ENCODE measurements at regions not wholly inside any gene's neighbourhood (a gene's known extent, or its start where the extent isn't known, plus 50 kb on each side); places are given as distances from the start of the nearest gene placed in this dataset.
A peak's percentile ranks its signal among the peaks of the same experiment; 100 is the strongest.

- H3K4me1 Mint-ChIP-seq = no peaks in the 10 kb centered on the region
- no peak overlapping the region for H3K27ac Mint-ChIP-seq
- no peaks in the 10 kb centered on the region for H3K9me3 Mint-ChIP-seq
- H3K36me3 Mint-ChIP-seq = no peaks in the 10 kb centered on the region
- DNase-seq = no peak
- peaks cover 10% of the 10 kb centered on the region for H3K27me3 Mint-ChIP-seq
- no peak overlapping the region for H3K4me3 Mint-ChIP-seq
- CTCF ChIA-PET = no interaction called here
Observed at GRCh38 chr2:122018736-122019135, 263.3 kb downstream of the TSN start.

GRCh38 chr2:122019724-122020123 lies 264.3 kb downstream of the TSN start:
- H3K27ac Mint-ChIP-seq = no peak overlapping the region
- peaks cover 10% of the 10 kb centered on the region for H3K27me3 Mint-ChIP-seq
- H3K9me3 Mint-ChIP-seq = no peaks in the 10 kb centered on the region
- H3K36me3 Mint-ChIP-seq = no peaks in the 10 kb centered on the region
- H3K4me1 Mint-ChIP-seq = no peaks in the 10 kb centered on the region
- DNase-seq = no peak
- no peak overlapping the region for H3K4me3 Mint-ChIP-seq
- CTCF ChIA-PET = no interaction called here

DNA sequence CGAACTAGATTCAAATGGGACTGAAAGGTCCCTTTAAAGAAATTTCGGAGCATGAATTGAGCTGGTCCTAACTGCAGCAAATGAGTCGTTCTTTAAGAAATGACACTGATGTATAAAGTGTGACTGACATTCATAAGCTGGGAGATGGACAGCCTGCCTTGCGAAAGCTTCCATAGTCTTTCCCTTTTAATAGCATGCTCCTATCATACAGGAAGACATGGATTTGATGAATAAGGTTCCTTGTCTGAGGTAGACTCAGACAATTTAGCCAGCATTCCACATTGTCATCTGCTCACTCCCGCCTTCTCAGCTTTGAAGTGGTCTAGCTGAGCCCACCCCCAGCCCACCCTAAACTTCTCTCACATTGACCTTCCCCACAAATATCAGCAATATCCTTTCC lies 264.9 kb downstream of the TSN start:
- DNase-seq = no peak
- no peaks in the 10 kb centered on the region for H3K9me3 Mint-ChIP-seq
- H3K27ac Mint-ChIP-seq = no peak overlapping the region
- no peaks in the 10 kb centered on the region for H3K4me1 Mint-ChIP-seq
- no peaks in the 10 kb centered on the region for H3K36me3 Mint-ChIP-seq
- CTCF ChIA-PET = no interaction called here
- peaks cover 10% of the 10 kb centered on the region for H3K27me3 Mint-ChIP-seq
- no peak overlapping the region for H3K4me3 Mint-ChIP-seq

GRCh38 chr2:122021941-122022340 lies 266.5 kb downstream of the TSN start:
- H3K36me3 Mint-ChIP-seq = no peaks in the 10 kb centered on the region
- H3K9me3 Mint-ChIP-seq = no peaks in the 10 kb centered on the region
- H3K27ac Mint-ChIP-seq = no peak overlapping the region
- no peak for DNase-seq
- no peaks in the 10 kb centered on the region for H3K4me1 Mint-ChIP-seq
- CTCF ChIA-PET = no interaction called here
- peaks cover 10% of the 10 kb centered on the region for H3K27me3 Mint-ChIP-seq
- no peak overlapping the region for H3K4me3 Mint-ChIP-seq

DNA sequence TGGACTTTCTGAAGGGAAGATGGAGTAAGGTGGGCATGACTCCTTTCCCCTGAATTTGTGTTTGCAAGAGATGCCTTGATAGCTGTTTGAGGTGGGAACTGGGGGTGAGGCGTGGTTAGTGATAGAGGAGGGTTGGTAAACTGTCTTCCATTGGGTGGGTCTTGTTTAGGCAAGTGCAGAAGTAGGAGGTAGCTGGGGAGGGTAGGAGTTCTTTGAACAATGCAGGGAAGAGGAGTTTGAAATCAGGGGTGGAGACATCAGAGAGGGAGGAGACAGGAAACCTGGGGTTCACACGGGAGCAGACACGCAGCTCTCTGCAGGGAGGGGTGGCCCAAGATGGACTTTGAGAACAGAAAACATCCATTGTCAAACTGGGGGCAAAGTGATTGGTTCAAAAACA lies 267.1 kb downstream of the TSN start:
- CTCF ChIA-PET = no interaction called here
- H3K27me3 Mint-ChIP-seq = peaks cover 10% of the 10 kb centered on the region
- no peak overlapping the region for H3K4me3 Mint-ChIP-seq
- no peaks in the 10 kb centered on the region for H3K9me3 Mint-ChIP-seq
- H3K27ac Mint-ChIP-seq = no peak overlapping the region
- no peaks in the 10 kb centered on the region for H3K4me1 Mint-ChIP-seq
- no peak for DNase-seq
- H3K36me3 Mint-ChIP-seq = no peaks in the 10 kb centered on the region

DNA sequence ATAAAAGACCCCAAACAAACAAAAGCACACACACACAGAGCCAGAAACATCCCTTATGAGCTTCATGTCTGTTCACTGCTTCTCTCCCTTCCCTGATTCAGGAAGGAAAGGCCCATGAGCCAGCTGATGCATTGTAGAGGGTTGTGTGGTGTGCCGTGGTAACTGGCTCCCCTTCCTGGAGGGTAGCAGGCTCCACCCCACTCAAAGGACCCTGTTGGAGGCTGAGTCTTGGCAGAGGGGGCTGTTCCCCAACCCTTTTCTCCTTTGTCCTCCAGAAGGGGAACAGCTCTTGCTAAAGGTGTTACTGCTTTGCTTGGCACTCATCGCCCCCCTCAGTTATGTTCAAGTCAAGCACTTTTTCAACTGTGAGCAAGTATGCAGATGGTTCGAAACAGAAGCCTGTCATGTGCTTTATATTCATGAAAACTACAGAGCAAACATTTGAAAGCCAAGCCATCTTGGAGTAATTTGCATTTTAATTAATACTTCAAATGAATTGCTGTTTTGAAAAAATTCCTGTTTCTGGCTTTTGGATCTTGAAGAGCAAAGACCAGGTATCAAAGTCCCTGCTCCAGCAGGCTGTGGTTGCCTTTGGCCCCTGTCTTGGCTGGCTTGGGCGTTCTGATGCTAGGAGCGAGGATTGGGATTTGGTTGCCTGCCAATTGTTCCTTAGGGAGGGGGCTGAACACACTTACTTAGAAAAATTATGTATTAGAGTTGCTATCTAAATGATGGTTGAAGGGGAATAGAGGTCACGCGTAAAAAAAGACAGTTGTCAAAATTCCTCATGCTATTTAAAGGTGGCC lies 267.8 kb downstream of the TSN start:
- Mint-ChIP-seq H3K4me3 (no peak overlapping the region), H3K9me3 (no peaks in the 10 kb centered on the region), H3K36me3 (no peaks in the 10 kb centered on the region), H3K4me1 (no peaks in the 10 kb centered on the region), H3K27ac (no peak overlapping the region), H3K27me3 (peaks cover 10% of the 10 kb centered on the region)
- CTCF ChIA-PET = no interaction called here
- no peak for DNase-seq

DNA sequence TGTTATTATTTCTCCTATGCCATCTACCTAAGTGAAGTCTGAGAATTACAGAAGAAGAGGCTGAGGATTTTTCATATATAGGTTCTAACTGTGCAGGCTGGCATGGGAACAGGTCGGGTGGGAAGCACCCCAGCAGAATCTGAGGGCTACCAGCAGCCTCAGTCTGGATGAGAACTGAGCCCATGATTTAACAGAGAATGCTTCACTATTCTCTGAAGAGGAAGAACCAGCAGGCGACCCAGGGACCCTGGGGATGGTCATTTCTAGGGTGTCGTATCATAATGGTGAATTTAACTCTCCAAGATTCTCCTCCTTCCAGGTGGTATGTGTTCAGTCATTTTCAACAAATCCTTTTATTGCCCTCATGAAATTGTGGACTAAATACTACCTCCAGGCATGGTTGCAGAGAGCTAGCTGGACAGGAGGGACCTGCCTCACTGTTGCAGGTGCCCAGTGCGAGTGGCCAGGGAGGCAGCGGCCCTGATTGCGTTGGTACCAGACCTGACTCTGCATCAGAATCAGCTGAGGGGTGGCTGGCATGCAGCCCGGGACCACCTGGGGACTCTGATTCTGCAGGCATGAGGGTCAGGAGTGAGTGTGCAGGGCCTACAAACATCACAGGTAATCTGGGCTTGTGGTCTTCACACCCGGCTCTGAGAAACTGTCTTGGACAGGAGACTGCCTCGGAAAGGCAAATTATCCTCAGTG lies 272.2 kb downstream of the TSN start:
- peaks cover 10% of the 10 kb centered on the region for H3K27me3 Mint-ChIP-seq
- H3K4me1 Mint-ChIP-seq = no peaks in the 10 kb centered on the region
- no peaks in the 10 kb centered on the region for H3K9me3 Mint-ChIP-seq
- no peak for DNase-seq
- H3K36me3 Mint-ChIP-seq = no peaks in the 10 kb centered on the region
- no peak overlapping the region for H3K27ac Mint-ChIP-seq
- CTCF ChIA-PET = no interaction called here
- H3K4me3 Mint-ChIP-seq = no peak overlapping the region

- CTCF ChIA-PET = no interaction called here
- Mint-ChIP-seq H3K4me3 (no peak overlapping the region), H3K4me1 (no peaks in the 10 kb centered on the region), H3K9me3 (no peaks in the 10 kb centered on the region), H3K36me3 (no peaks in the 10 kb centered on the region), H3K27ac (no peak overlapping the region), H3K27me3 (peaks cover 12% of the 10 kb centered on the region)
- no peak for DNase-seq
Observed at GRCh38 chr2:122028371-122029100, 273.1 kb downstream of the TSN start.

DNA sequence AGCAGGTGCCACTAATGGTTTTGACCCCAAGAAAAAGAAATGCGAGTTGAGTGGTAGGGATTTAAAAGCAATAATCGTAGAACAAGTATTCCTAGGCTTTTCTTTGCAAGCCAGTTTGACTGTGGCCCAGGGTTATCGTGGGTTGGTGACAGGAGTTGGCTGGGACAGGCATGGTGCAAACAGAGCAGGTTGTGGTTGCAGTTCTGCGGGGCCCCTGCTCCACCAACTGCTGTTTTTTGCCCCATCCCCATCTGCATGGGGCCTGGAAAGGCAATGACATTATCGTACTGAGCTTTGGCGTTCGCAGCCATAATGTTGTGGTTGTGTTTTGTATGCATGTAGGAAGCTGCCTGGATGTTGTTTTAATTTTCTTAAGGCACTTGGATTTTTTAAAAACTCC lies 274.0 kb downstream of the TSN start:
- Mint-ChIP-seq H3K36me3 (no peaks in the 10 kb centered on the region), H3K4me3 (no peak overlapping the region), H3K9me3 (no peaks in the 10 kb centered on the region), H3K27ac (peak overlapping the region; percentile 66), H3K4me1 (no peaks in the 10 kb centered on the region), H3K27me3 (peaks cover 12% of the 10 kb centered on the region)
- no peak for DNase-seq
- CTCF ChIA-PET = no interaction called here

DNA sequence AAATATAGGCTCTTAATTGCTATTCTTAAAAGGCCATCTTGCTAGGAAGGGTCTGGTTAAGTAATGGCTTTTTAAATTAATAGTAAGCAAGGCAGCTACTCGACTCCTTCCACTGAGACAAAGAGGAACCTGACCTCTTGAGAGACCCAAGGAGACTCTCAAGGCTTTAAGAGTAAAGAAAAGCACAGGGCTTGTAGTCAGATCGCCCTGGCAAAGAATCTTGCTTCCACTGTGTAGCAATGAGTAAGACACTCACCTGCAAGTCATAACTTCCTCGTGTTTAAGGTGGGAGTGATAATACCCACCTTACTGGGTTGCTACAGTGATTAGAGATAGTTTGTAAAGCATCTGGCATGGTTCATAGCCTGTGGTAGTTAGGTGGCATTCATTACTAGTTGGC lies 274.5 kb downstream of the TSN start:
- Mint-ChIP-seq H3K4me3 (no peak overlapping the region), H3K9me3 (no peaks in the 10 kb centered on the region), H3K36me3 (no peaks in the 10 kb centered on the region), H3K27ac (no peak overlapping the region), H3K4me1 (no peaks in the 10 kb centered on the region), H3K27me3 (peaks cover 12% of the 10 kb centered on the region)
- CTCF ChIA-PET = no interaction called here
- no peak for DNase-seq

DNA sequence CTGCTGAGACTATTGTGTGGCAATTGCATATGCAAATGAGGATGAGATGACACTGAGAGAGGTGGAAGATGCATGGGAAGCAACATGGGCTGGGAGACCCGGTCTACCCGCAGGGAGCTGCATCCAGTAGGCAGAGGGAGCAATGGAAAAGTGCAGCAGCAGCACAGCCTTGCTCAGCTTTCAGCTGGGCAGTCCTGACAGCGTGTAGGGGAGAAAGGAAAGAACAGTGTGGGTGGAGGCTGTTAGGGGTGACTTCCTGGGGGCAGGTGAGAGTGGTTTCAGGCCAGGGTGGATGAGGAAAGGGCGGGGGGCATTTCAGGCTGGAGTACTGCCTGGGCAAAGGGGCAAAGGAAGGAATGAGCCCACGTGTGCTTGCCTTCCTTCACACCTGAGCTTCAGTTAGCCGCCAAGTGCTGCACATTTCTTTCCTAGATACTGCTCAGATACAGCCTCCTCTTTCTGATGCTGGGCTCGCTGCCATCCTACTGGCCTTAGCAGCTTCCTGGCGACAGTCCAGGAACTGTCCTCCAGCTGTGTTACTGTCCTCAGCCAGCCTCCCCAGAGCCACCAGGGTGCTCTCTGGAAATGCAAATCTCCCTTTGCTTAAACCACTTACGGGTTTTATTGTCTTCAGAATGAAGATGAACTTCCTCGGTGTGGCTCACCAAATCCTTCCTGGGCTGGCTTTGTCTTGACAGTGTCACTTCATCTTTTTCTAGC lies 276.3 kb downstream of the TSN start:
- H3K27ac Mint-ChIP-seq = no peak overlapping the region
- CTCF ChIA-PET = no interaction called here
- no peaks in the 10 kb centered on the region for H3K9me3 Mint-ChIP-seq
- no peak overlapping the region for H3K4me3 Mint-ChIP-seq
- H3K4me1 Mint-ChIP-seq = no peaks in the 10 kb centered on the region
- H3K36me3 Mint-ChIP-seq = no peaks in the 10 kb centered on the region
- peaks cover 12% of the 10 kb centered on the region for H3K27me3 Mint-ChIP-seq
- DNase-seq = no peak

DNA sequence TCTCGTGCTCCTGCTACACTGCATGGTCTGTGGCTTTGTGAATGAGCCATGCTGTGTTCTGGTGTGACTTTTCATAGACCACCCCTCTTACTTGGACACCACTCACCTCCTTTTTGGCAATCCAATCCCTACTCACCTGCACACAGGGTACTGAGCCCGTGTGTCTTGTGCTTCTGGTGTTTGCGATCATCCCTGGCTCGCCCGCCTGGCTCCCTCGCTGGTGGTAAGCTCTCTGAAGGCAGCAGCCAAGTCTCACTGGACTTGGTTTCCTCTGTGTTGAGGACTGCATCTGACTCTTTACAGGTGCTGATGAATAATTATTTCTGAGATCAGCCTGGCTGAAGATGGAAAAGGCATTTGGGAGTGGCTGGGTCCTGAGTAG lies 276.8 kb downstream of the TSN start:
- Mint-ChIP-seq H3K9me3 (no peaks in the 10 kb centered on the region), H3K4me1 (no peaks in the 10 kb centered on the region), H3K36me3 (no peaks in the 10 kb centered on the region), H3K27me3 (peaks cover 12% of the 10 kb centered on the region), H3K4me3 (no peak overlapping the region), H3K27ac (no peak overlapping the region)
- no peak for DNase-seq
- CTCF ChIA-PET = no interaction called here

DNA sequence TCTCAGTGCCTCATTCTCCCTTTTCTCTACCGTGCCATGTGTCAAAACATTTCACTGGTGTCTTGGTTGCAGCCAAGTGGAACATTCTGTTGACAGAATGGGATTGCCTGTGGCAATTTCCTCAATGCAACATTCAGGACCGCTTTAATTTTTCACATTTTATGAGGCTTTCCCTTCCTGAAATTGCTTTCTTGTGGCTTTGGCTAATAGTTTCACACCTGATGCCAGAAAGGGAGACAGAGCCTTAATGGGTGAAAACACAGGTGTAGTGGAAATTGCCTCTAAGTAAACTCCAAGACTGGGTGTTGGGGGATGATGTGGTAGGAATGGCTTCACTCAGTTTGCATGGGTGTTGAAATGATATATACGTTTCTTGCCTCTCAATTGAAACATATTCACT lies 278.3 kb downstream of the TSN start:
- Mint-ChIP-seq H3K27me3 (peaks cover 12% of the 10 kb centered on the region), H3K9me3 (no peaks in the 10 kb centered on the region), H3K4me3 (no peak overlapping the region), H3K27ac (no peak overlapping the region), H3K36me3 (no peaks in the 10 kb centered on the region), H3K4me1 (no peaks in the 10 kb centered on the region)
- CTCF ChIA-PET = no interaction called here
- DNase-seq = no peak

DNA sequence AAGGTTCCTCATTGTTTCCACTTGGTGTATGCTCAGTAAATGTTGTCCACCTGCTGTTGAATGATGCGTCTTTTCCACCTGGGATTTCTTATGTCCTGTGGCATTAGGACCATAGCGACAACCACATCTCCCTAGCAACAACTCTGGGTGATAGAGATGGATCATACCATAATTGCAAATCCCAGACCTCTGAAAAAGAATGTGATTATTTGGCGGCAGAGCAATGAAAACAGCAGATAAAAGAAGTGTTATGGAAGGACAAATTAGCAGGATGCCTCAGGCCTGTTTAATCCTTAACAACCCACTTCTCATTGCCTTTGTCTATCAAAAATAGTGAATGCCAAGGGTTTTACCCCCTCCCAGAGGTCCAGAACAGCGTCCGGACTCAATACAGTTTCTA lies 278.9 kb downstream of the TSN start:
- Mint-ChIP-seq H3K9me3 (no peaks in the 10 kb centered on the region), H3K4me3 (no peak overlapping the region), H3K4me1 (no peaks in the 10 kb centered on the region)

More for the DNA sequence above, 278.9 kb downstream of the TSN start:
- CTCF ChIA-PET = no interaction called here
- peaks cover 12% of the 10 kb centered on the region for H3K27me3 Mint-ChIP-seq
- H3K27ac Mint-ChIP-seq = no peak overlapping the region
- no peaks in the 10 kb centered on the region for H3K36me3 Mint-ChIP-seq
- no peak for DNase-seq

All from activated naive CD4-positive, alpha-beta T cell treated with anti-CD3 and anti-CD28 coated beads, Interleukin-2, amount 10 ng/mL, durations not matched to agents 7 days and 5 days (primary cell).